Astrocyte (in vitro differentiated cells and primary cell): ENCODE measurements at regions not wholly inside any gene's neighbourhood (a gene's known extent, or its start where the extent isn't known, plus 50 kb on each side); places are given as distances from the start of the nearest gene placed in this dataset.

Source experiments
- CTCF ChIP-seq: IDR thresholded peaks from 2 replicates; pipeline ENCODE4 v1.5.1; 2011; ENCODE audit warnings: low read depth, mild to moderate bottlenecking, inconsistent platforms, low read length, moderate library complexity; ENCODE audit not compliant: insufficient read depth
- EZH2 ChIP-seq: IDR thresholded peaks from 2 replicates; pipeline ENCODE4 v1.6.1; 2012; ENCODE audit warnings: mild to moderate bottlenecking, low read length, inconsistent platforms; ENCODE audit not compliant: insufficient read depth

GRCh38 chr12:19675361-19675760 is 236.1 kb downstream of the AEBP2 start:
- no peak for TF ChIP-seq CTCF
- TF ChIP-seq EZH2, result no peak
